Spleen (tissue), 11 donors: ENCODE measurements at regions not wholly inside any gene's neighbourhood (a gene's known extent, or its start where the extent isn't known, plus 50 kb on each side); places are given as distances from the start of the nearest gene placed in this dataset.

Experiments
- DNase-seq: peaks from one replicate; pipeline ENCODE4 v3.0.0-alpha.2; 2020
- H3K27ac ChIP-seq, 8 donors: fragments of 200-600 bp; sonication (generic) in 7 of 8; 1 replicate in 4 of 8; 2 replicates in 4 of 8; pipeline versions ENCODE4 v1.5.0 to v1.8.0; 2016 to 2021; ENCODE audit warnings: inconsistent platforms in 4 of 8, mild to moderate bottlenecking in 4 of 8, moderate library complexity in 1 of 8
- H3K27me3 ChIP-seq, 7 donors: fragments of 200-600 bp; sonication (generic) in 6 of 7; replicated peaks in 1 of 7; 1 replicate in 4 of 7; 2 replicates in 3 of 7; pipeline versions ENCODE4 v1.5.0 to v1.8.0; 2016 to 2021; ENCODE audit warnings: inconsistent platforms in 3 of 7, mild to moderate bottlenecking in 1 of 7
- H3K36me3 ChIP-seq, 6 donors: fragments of 200-600 bp; sonication (generic) in 5 of 6; 1 replicate in 4 of 6; 2 replicates in 2 of 6; pipeline versions ENCODE4 v1.5.0 to v1.8.0; 2016 to 2021; ENCODE audit warnings: inconsistent platforms in 2 of 6
- H3K4me1 ChIP-seq, 6 donors: fragments of 200-600 bp; sonication (generic) in 5 of 6; 1 replicate in 3 of 6; 2 replicates in 3 of 6; pipeline versions ENCODE4 v1.5.0 to v1.8.0; 2016 to 2021; ENCODE audit warnings: inconsistent platforms in 3 of 6
- H3K4me3 ChIP-seq, 8 donors: fragments of 200-600 bp; sonication (generic) in 7 of 8; 1 replicate in 4 of 8; 2 replicates in 4 of 8; pipeline versions ENCODE4 v1.5.0 to v1.8.0; 2016 to 2021; ENCODE audit warnings: inconsistent platforms in 4 of 8, mild to moderate bottlenecking in 4 of 8, moderate library complexity in 2 of 8
- H3K9me3 ChIP-seq, 8 donors: fragments of 200-600 bp; sonication (generic) in 7 of 8; 1 replicate in 4 of 8; 2 replicates in 4 of 8; pipeline versions ENCODE4 v1.5.0 to v1.8.0; 2016 to 2021; ENCODE audit warnings: inconsistent platforms in 4 of 8
- POLR2A ChIP-seq, 3 donors: fragments of 450-650 bp; IDR thresholded peaks; one replicate each; pipeline ENCODE4 v1.5.1; 2017; ENCODE audit warnings: antibody characterized with exemption in 3 of 3, mild to moderate bottlenecking in 1 of 3
- POLR2AphosphoS5 ChIP-seq, 3 donors: sonication (generic); formaldehyde crosslinking; IDR thresholded peaks; one replicate each; pipeline ENCODE4 v1.5.1; 2017; ENCODE audit warnings: antibody characterized with exemption in 3 of 3
- WGBS, 5 donors: extraction: QIAGEN DNeasy Blood & Tissue Kit in 3 of 5; methylation state at CpG; one replicate each; pipeline versions ENCODE4 v1.1.5 to v1.1.7; 2013 to 2018; 5-methylcytosine and 5-hydroxymethylcytosine counted together
- intact Hi-C: fragments of 100-400 bp; cut with DNase I; formaldehyde crosslinking; loops from one replicate; pipeline ENCODE4 v1.15.0; 2023; ENCODE audit warnings: low total_unique reads
- TF ChIP-seq, protein P1 (sequence below), 11 experiments: fragments of 200-600 bp in 7 of 11; fragments of 450-650 bp in 4 of 11; sonication (generic) in 4 of 11; IDR thresholded peaks in 8 of 11; conservative IDR thresholded peaks in 3 of 11; 1 replicate in 7 of 11; 2 replicates in 4 of 11; pipeline versions ENCODE4 v1.4.0 to v1.8.0; 2016 to 2021; ENCODE audit warnings: antibody characterized with exemption in 11 of 11, inconsistent platforms in 4 of 11, mild to moderate bottlenecking in 1 of 11
- donor health status: healthy with polysubstance abuse.
- donor health status: DM: no; HTN: no; CAD: no; lungs with moderate emphysema.
- donor health status: DM: no; HTN: no; CAD: no.
- donor health status: Bipolar disorder and iron deficiency.
- donor health status: healthy.
- donor health status: DM: no; HTN: no; CAD: no.
- donor health status: DM: yes; HTN: yes; CAD: no.

- no peak overlapping the region for H3K27ac ChIP-seq
- no peaks in the 10 kb centered on the region for H3K36me3 ChIP-seq
- WGBS, 5 donors = 70 to 98% (median 79%) methylated on average over 1 of the region's 1 CpG
- intact Hi-C loops = no loop called here
- H3K4me3 ChIP-seq = no peak overlapping the region
- DNase-seq = no peak
- TF ChIP-seq POLR2A (IDR thresholded peaks at IDR 0.05) (no peak), POLR2AphosphoS5 (IDR thresholded peaks at IDR 0.05) (no peak)
- TF ChIP-seq, protein P1, sequence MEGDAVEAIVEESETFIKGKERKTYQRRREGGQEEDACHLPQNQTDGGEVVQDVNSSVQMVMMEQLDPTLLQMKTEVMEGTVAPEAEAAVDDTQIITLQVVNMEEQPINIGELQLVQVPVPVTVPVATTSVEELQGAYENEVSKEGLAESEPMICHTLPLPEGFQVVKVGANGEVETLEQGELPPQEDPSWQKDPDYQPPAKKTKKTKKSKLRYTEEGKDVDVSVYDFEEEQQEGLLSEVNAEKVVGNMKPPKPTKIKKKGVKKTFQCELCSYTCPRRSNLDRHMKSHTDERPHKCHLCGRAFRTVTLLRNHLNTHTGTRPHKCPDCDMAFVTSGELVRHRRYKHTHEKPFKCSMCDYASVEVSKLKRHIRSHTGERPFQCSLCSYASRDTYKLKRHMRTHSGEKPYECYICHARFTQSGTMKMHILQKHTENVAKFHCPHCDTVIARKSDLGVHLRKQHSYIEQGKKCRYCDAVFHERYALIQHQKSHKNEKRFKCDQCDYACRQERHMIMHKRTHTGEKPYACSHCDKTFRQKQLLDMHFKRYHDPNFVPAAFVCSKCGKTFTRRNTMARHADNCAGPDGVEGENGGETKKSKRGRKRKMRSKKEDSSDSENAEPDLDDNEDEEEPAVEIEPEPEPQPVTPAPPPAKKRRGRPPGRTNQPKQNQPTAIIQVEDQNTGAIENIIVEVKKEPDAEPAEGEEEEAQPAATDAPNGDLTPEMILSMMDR (IDR thresholded peaks at IDR 0.05 in 8 of 11, conservative IDR thresholded peaks at IDR 0.05 in 3 of 11) = no peak
- H3K27me3 ChIP-seq = no peaks in the 10 kb centered on the region
- no peaks in the 10 kb centered on the region for H3K4me1 ChIP-seq
- no peaks in the 10 kb centered on the region for H3K9me3 ChIP-seq
Observed at GRCh38 chr7:12805518-12805928, 118.1 kb downstream of the ARL4A start.

DNA sequence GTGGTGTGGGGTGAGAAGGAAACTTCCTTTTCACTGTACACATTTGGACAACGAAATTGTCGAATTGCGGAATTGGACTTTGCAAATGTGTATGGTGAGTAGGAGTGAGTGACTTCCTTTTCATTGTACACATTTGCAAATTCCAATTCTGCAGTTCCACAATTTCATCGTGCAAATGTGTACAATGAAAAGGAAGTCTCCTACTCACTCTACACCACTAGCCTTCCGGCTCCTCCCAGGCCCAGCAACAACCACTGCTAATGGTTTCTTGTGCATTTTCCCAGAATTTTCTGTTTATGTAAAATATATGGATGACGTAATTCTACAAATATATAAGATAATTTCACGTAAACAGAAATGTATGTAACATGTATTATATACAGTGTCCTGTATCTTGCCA is 118.5 kb downstream of the ARL4A start:
- Histone ChIP-seq H3K27me3 (no peaks in the 10 kb centered on the region), H3K36me3 (no peaks in the 10 kb centered on the region), H3K4me1 (no peaks in the 10 kb centered on the region), H3K4me3 (no peak overlapping the region), H3K27ac (no peak overlapping the region), H3K9me3 (no peaks in the 10 kb centered on the region)
- TF ChIP-seq POLR2A (IDR thresholded peaks at IDR 0.05) (no peak), POLR2AphosphoS5 (IDR thresholded peaks at IDR 0.05) (no peak)
- TF ChIP-seq, protein P1 (IDR thresholded peaks at IDR 0.05 in 8 of 11, conservative IDR thresholded peaks at IDR 0.05 in 3 of 11) = no peak
- no peak for DNase-seq
- intact Hi-C loops = no loop called here
- 51 to 79% (median 61%) methylated on average over 7 of the region's 7 CpGs for WGBS, 5 donors

DNA sequence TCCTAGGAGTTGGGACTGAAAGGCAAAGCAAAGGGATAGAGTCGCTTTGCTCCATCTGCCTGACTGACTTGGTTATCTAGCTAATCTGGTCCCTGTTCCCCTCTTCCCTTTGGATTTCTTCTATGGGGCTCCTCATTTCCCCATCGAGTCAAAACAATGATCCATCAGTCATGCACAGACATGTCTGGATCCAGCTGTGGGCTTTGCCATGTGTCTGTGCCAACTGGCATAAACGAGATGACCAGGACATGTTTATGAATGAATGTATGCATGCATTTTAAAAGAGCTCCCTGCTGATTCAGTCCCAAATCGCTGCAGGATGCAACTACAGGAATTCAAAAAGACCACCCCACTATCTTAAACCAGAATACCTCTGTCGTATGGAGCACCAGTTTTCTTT is 122.0 kb downstream of the ARL4A start:
- Histone ChIP-seq H3K9me3 (peaks cover 0 to 6% (median 0%) of the 10 kb centered on the region in 8 donors), H3K36me3 (no peaks in the 10 kb centered on the region), H3K4me1 (no peaks in the 10 kb centered on the region), H3K4me3 (no peak overlapping the region), H3K27me3 (no peaks in the 10 kb centered on the region), H3K27ac (no peak overlapping the region)
- TF ChIP-seq, protein P1 (IDR thresholded peaks at IDR 0.05 in 8 of 11, conservative IDR thresholded peaks at IDR 0.05 in 3 of 11) = no peak
- TF ChIP-seq POLR2AphosphoS5 (IDR thresholded peaks at IDR 0.05) = no peak
- no peak for TF ChIP-seq POLR2A (IDR thresholded peaks at IDR 0.05)
- intact Hi-C loops = no loop called here
- 59 to 67% (median 64%) methylated on average over 5 of the region's 5 CpGs for WGBS, 5 donors
- no peak for DNase-seq

DNA sequence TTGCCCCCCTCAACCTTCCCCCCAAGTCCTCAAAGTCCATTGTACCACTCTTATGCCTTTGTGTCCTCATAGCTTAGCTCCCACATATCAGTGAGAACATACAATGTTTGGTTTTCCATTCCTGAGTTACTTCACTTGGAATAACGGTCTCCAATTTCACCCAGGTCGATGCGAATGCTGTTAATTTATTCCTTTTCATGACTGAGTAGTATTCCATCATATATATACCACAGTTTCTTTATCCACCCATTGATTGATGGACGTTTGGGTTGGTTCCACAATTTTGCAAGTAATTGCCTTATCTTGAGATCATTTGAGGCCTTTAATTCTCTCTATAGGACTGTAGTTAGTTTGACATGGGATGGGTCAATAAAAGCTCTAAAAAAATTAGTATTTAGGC is 124.7 kb downstream of the ARL4A start:
- Histone ChIP-seq H3K4me1 (no peaks in the 10 kb centered on the region), H3K9me3 (peaks cover 0 to 6% (median 0%) of the 10 kb centered on the region in 8 donors), H3K27ac (no peak overlapping the region), H3K4me3 (no peak overlapping the region), H3K27me3 (no peaks in the 10 kb centered on the region), H3K36me3 (no peaks in the 10 kb centered on the region)
- no peak for DNase-seq
- WGBS, 5 donors = 76 to 84% (median 79%) methylated on average over 4 of the region's 4 CpGs
- intact Hi-C loops = no loop called here
- no peak for TF ChIP-seq POLR2A (IDR thresholded peaks at IDR 0.05)
- TF ChIP-seq POLR2AphosphoS5 (IDR thresholded peaks at IDR 0.05) = no peak
- TF ChIP-seq, protein P1 (IDR thresholded peaks at IDR 0.05 in 8 of 11, conservative IDR thresholded peaks at IDR 0.05 in 3 of 11) = no peak
